ENCODE measurements at regions not wholly inside any gene's neighbourhood (a gene's known extent, or its start where the extent isn't known, plus 50 kb on each side); places are given as distances from the start of the nearest gene placed in this dataset.

DNA sequence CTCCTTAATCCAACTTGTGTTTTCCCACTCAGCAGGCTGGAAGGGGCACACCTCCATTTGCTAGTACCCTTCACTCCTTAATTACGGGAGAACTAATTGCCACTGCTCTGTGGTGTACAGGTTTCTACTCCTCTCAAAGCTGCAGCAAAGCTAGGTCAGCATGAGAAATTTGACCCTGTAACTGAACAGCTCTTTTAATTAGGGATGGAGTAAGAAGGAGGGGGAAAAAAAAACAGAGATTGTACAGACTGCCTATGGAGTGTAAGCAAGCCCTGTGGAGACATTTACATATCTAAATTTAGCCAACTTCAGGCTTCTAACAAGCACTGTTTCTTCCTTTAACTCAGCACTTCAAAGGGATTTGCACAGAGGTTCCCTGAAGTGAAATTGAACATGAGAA, 629.7 kb upstream of the SETBP1 start:
- no peaks in the 10 kb centered on the region for H3K36me3 ChIP-seq (ENCODE audit: control insufficient read depth in 1 of 2, insufficient read depth in 2 of 2, low read length in 1 of 2)
- H3K27me3 ChIP-seq (ENCODE audit: control insufficient read depth in 1 of 2, insufficient read depth in 2 of 2, low read length in 1 of 2), result no peaks in the 10 kb centered on the region
- 3 to 17% methylated on average over 1 of the region's 1 CpG for WGBS, 2 donors
- H3K9me3 ChIP-seq (ENCODE audit: control insufficient read depth, low read length), result no peaks in the 10 kb centered on the region
- H3K4me3 ChIP-seq (ENCODE audit: low read length in 2 of 2), result no peak overlapping the region
- DNase-seq (no peak), ATAC-seq (ENCODE audit: low FRiP score) (no peak)
- intact Hi-C loops (cut with DNase I), result no loop called here
- no peak overlapping the region for H3K27ac ChIP-seq (ENCODE audit: low read depth in 1 of 2, low read length in 2 of 2)
- no peaks in the 10 kb centered on the region for H3K4me1 ChIP-seq (ENCODE audit: control insufficient read depth in 1 of 2, insufficient read depth in 2 of 2, low read length in 2 of 2)

DNA sequence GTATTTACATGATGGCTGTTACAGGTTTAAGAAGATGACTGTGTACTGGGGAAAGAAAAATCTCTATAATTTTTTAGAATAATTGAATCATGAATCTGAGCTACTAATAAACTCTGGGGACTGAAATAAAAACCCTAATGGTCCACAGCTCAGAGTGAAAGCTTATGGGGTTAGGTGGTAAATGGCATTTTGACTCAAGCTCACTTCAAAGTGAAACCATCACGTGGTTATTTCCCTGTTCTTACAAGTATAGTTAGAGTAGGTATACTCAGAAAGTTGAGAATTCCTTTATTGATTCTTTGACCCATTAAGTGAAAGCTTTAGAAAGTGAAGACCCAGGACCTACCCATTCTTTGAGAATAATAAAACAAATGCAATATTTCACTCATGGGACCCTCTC, 626.2 kb upstream of the SETBP1 start:
- WGBS, 2 donors, result 45 to 58% methylated on average over 1 of the region's 1 CpG
- ATAC-seq (ENCODE audit: low FRiP score) (no peak), DNase-seq (no peak)
- Histone ChIP-seq H3K36me3 (ENCODE audit: control insufficient read depth in 1 of 2, insufficient read depth in 2 of 2, low read length in 1 of 2) (no peaks in the 10 kb centered on the region), H3K9me3 (ENCODE audit: control insufficient read depth, low read length) (no peaks in the 10 kb centered on the region), H3K27ac (ENCODE audit: low read depth in 1 of 2, low read length in 2 of 2) (no peak overlapping the region), H3K4me1 (ENCODE audit: control insufficient read depth in 1 of 2, insufficient read depth in 2 of 2, low read length in 2 of 2) (no peaks in the 10 kb centered on the region), H3K4me3 (ENCODE audit: low read length in 2 of 2) (no peak overlapping the region), H3K27me3 (ENCODE audit: control insufficient read depth in 1 of 2, insufficient read depth in 2 of 2, low read length in 1 of 2) (no peaks in the 10 kb centered on the region)
- intact Hi-C loops (cut with DNase I), result no loop called here

DNA sequence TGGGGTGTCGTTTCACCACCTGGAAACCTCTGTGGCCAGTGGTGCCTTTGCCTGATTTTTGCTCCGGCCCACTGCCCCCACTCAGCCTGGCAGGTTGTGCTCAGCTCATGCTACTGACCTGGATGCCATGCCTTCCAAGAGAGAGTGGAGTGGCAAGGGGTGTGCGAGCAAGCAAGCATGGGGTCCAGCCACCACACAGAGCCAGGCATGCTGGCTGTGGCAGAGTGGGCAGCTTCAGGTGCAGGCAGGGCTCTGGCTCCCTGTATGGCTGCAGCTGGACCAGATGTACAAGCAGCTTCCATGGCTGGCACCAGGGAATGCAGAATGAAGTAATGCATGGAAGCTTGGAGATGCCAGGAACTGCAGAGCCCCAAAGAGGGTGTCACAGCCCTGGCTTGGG, 620.5 kb upstream of the SETBP1 start:
- no peaks in the 10 kb centered on the region for H3K27me3 ChIP-seq (ENCODE audit: control insufficient read depth in 1 of 2, insufficient read depth in 2 of 2, low read length in 1 of 2)
- no peak for DNase-seq
- no peaks in the 10 kb centered on the region for H3K36me3 ChIP-seq (ENCODE audit: control insufficient read depth in 1 of 2, insufficient read depth in 2 of 2, low read length in 1 of 2)
- H3K9me3 ChIP-seq (ENCODE audit: control insufficient read depth, low read length), result no peaks in the 10 kb centered on the region
- 89 to 93% methylated on average over 3 of the region's 3 CpGs for WGBS, 2 donors
- no peaks in the 10 kb centered on the region for H3K4me1 ChIP-seq (ENCODE audit: control insufficient read depth in 1 of 2, insufficient read depth in 2 of 2, low read length in 2 of 2)
- no peak for ATAC-seq (ENCODE audit: low FRiP score)
- H3K4me3 ChIP-seq (ENCODE audit: low read length in 2 of 2), result no peak overlapping the region
- intact Hi-C loops (cut with DNase I), result no loop called here
- H3K27ac ChIP-seq (ENCODE audit: low read depth in 1 of 2, low read length in 2 of 2), result no peak overlapping the region

DNA sequence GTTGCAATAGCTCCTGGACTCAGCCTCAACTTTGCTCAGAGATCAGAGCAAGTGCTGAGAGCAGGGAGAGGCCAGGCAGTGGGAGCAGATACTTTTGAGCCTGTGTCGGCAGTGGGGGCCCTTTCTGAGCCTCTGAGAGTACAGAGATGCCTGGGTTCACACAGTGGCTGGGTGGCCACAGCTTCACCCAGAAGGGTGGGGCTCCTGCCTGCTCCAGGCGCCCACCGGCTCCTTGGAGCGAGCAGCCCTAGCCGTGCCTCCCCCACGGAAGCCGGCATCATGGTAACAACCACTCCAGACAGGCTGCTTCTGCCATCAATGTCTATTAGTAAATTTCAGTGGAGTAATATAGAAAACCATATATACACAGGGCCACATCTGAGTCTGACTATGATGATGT, 619.2 kb upstream of the SETBP1 start:
- Histone ChIP-seq H3K4me3 (ENCODE audit: low read length in 2 of 2) (no peak overlapping the region), H3K36me3 (ENCODE audit: control insufficient read depth in 1 of 2, insufficient read depth in 2 of 2, low read length in 1 of 2) (no peaks in the 10 kb centered on the region), H3K27me3 (ENCODE audit: control insufficient read depth in 1 of 2, insufficient read depth in 2 of 2, low read length in 1 of 2) (no peaks in the 10 kb centered on the region), H3K9me3 (ENCODE audit: control insufficient read depth, low read length) (no peaks in the 10 kb centered on the region), H3K27ac (ENCODE audit: low read depth in 1 of 2, low read length in 2 of 2) (no peak overlapping the region), H3K4me1 (ENCODE audit: control insufficient read depth in 1 of 2, insufficient read depth in 2 of 2, low read length in 2 of 2) (no peaks in the 10 kb centered on the region)
- no peak for DNase-seq
- WGBS, 2 donors, result 93 to 97% methylated on average over 7 of the region's 7 CpGs
- intact Hi-C loops (cut with DNase I), result no loop called here
- ATAC-seq (ENCODE audit: low FRiP score), result no peak

DNA sequence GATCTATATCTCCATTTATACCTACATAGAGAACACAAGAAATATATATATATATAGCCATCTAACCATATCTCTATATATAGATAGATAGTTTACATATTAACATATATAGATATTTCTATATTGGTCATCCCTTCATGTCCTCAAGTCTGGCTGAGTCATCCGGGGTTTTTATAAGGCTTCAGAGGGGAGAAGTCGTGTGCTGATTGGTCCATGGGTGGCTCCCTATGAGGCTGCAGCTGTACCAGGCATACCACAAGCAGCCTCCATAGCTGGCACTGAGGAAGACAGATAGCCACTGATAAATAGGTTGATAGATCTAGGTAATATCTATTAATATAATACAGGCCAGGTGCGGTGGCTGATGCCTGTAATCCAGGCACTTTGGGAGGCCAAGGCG, 618.3 kb upstream of the SETBP1 start:
- intact Hi-C loops (cut with DNase I), result no loop called here
- 91 to 92% methylated on average over 4 of the region's 4 CpGs for WGBS, 2 donors

DNA sequence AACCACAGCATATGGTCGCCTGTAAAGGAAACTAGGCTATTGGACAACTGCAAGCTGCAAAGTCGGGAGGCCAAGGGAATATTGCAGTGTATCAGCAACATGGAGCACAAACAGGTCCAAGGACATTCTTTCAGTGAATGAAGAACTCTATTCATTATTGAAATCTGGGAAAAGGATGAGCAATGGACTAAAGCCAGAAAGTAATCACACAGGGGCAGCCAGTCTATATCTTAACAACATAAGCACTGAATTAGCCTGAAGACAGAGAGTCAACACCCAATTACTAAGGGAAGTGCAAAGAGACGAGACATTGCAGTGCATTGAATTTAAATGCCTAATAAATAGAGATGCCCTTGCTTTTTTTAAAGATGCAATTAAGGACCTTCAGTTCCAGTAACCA, 615.5 kb upstream of the SETBP1 start:
- no peak for ATAC-seq (ENCODE audit: low FRiP score)
- H3K4me3 ChIP-seq (ENCODE audit: low read length in 2 of 2), result no peak overlapping the region
- no peak for DNase-seq
- H3K27ac ChIP-seq (ENCODE audit: low read depth in 1 of 2, low read length in 2 of 2), result no peak overlapping the region
- H3K9me3 ChIP-seq (ENCODE audit: control insufficient read depth, low read length), result no peaks in the 10 kb centered on the region
- 80 to 84% methylated on average over 3 of the region's 3 CpGs for WGBS, 2 donors
- no peaks in the 10 kb centered on the region for H3K4me1 ChIP-seq (ENCODE audit: control insufficient read depth in 1 of 2, insufficient read depth in 2 of 2, low read length in 2 of 2)
- H3K27me3 ChIP-seq (ENCODE audit: control insufficient read depth in 1 of 2, insufficient read depth in 2 of 2, low read length in 1 of 2), result no peaks in the 10 kb centered on the region
- no peaks in the 10 kb centered on the region for H3K36me3 ChIP-seq (ENCODE audit: control insufficient read depth in 1 of 2, insufficient read depth in 2 of 2, low read length in 1 of 2)
- intact Hi-C loops (cut with DNase I), result no loop called here

More for the DNA sequence above, 618.3 kb upstream of the SETBP1 start:
- H3K9me3 ChIP-seq (ENCODE audit: control insufficient read depth, low read length), result no peaks in the 10 kb centered on the region
- no peak for ATAC-seq (ENCODE audit: low FRiP score)
- no peak for DNase-seq
- no peak overlapping the region for H3K4me3 ChIP-seq (ENCODE audit: low read length in 2 of 2)
- no peaks in the 10 kb centered on the region for H3K4me1 ChIP-seq (ENCODE audit: control insufficient read depth in 1 of 2, insufficient read depth in 2 of 2, low read length in 2 of 2)
- no peaks in the 10 kb centered on the region for H3K36me3 ChIP-seq (ENCODE audit: control insufficient read depth in 1 of 2, insufficient read depth in 2 of 2, low read length in 1 of 2)
- H3K27me3 ChIP-seq (ENCODE audit: control insufficient read depth in 1 of 2, insufficient read depth in 2 of 2, low read length in 1 of 2), result no peaks in the 10 kb centered on the region
- H3K27ac ChIP-seq (ENCODE audit: low read depth in 1 of 2, low read length in 2 of 2), result no peak overlapping the region

DNA sequence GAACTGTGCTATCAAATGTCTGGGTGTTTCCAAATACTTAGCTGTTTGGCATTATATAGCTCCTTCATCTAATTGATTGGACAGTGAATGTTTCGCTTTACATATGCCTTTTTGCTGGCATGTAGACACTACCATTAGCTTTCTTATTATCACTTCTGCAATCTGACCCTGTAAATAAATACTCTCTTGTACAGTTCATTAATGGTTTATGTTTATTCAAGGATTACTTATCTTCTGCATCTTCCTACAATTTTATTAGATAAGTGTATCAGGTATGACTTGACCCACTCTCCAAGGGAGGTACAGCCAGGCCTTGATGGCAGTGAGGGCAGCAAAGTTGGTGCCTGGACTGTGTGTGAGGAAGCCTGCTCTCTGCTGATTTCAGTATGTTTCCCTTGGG, 614.1 kb upstream of the SETBP1 start:
- Histone ChIP-seq H3K4me3 (ENCODE audit: low read length in 2 of 2) (no peak overlapping the region), H3K9me3 (ENCODE audit: control insufficient read depth, low read length) (no peaks in the 10 kb centered on the region), H3K27me3 (ENCODE audit: control insufficient read depth in 1 of 2, insufficient read depth in 2 of 2, low read length in 1 of 2) (no peaks in the 10 kb centered on the region), H3K36me3 (ENCODE audit: control insufficient read depth in 1 of 2, insufficient read depth in 2 of 2, low read length in 1 of 2) (no peaks in the 10 kb centered on the region), H3K4me1 (ENCODE audit: control insufficient read depth in 1 of 2, insufficient read depth in 2 of 2, low read length in 2 of 2) (no peaks in the 10 kb centered on the region), H3K27ac (ENCODE audit: low read depth in 1 of 2, low read length in 2 of 2) (no peak overlapping the region)
- DNase-seq, result no peak
- ATAC-seq (ENCODE audit: low FRiP score), result no peak
- 90 to 96% methylated on average over 1 of the region's 1 CpG for WGBS, 2 donors
- intact Hi-C loops (cut with DNase I), result no loop called here

DNA sequence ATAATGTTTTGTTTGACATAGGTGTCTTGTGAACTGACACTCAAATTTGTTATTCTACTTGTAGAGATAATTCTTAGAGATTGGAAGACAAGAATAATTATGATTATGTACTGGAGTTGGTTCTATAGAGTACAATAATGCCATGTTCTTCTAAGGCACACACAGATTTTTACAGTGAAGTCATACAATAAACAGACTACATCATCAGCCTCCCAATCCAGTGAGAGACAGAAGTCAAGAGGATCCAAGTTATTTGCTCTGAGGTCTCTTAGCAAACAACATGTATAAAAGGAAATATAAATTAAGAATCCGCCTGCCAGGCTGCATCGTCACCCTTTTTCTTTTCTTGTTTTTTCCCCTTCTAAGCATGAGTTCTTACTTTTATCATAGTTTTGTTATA, 613.5 kb upstream of the SETBP1 start:
- H3K9me3 ChIP-seq (ENCODE audit: control insufficient read depth, low read length), result no peaks in the 10 kb centered on the region
- 79 to 90% methylated on average over 2 of the region's 2 CpGs for WGBS, 2 donors
- no peaks in the 10 kb centered on the region for H3K27me3 ChIP-seq (ENCODE audit: control insufficient read depth in 1 of 2, insufficient read depth in 2 of 2, low read length in 1 of 2)
- H3K4me1 ChIP-seq (ENCODE audit: control insufficient read depth in 1 of 2, insufficient read depth in 2 of 2, low read length in 2 of 2), result no peaks in the 10 kb centered on the region
- ATAC-seq (ENCODE audit: low FRiP score) (no peak), DNase-seq (no peak)
- no peak overlapping the region for H3K27ac ChIP-seq (ENCODE audit: low read depth in 1 of 2, low read length in 2 of 2)
- H3K4me3 ChIP-seq (ENCODE audit: low read length in 2 of 2), result no peak overlapping the region
- H3K36me3 ChIP-seq (ENCODE audit: control insufficient read depth in 1 of 2, insufficient read depth in 2 of 2, low read length in 1 of 2), result no peaks in the 10 kb centered on the region
- intact Hi-C loops (cut with DNase I), result no loop called here

DNA sequence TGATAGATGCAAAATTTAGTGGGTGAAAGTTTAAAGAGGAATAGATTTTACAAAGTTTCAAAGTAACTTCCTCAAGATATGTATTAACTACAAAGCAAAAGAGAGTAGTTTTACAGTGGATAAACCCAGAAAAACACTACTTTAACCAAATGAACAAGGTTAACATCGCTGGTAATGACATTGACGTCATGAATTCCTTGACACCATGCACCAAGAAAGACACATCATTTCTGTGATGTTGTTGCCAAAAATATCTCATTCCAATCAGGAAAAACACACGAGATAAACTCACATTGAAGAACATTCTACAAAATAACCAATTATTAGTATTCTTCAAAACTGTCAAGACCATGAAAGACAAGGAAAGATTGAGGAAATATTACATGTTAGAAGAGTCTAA, 605.6 kb upstream of the SETBP1 start:
- no peak overlapping the region for H3K27ac ChIP-seq (ENCODE audit: low read depth in 1 of 2, low read length in 2 of 2)
- ATAC-seq (ENCODE audit: low FRiP score) (no peak), DNase-seq (no peak)
- no peaks in the 10 kb centered on the region for H3K36me3 ChIP-seq (ENCODE audit: control insufficient read depth in 1 of 2, insufficient read depth in 2 of 2, low read length in 1 of 2)
- H3K27me3 ChIP-seq (ENCODE audit: control insufficient read depth in 1 of 2, insufficient read depth in 2 of 2, low read length in 1 of 2), result no peaks in the 10 kb centered on the region
- H3K9me3 ChIP-seq (ENCODE audit: control insufficient read depth, low read length), result no peaks in the 10 kb centered on the region
- WGBS, 2 donors, result 59 to 60% methylated on average over 3 of the region's 3 CpGs
- intact Hi-C loops (cut with DNase I), result no loop called here
- no peaks in the 10 kb centered on the region for H3K4me1 ChIP-seq (ENCODE audit: control insufficient read depth in 1 of 2, insufficient read depth in 2 of 2, low read length in 2 of 2)
- H3K4me3 ChIP-seq (ENCODE audit: low read length in 2 of 2), result no peak overlapping the region

All from aorta (tissue), 5 donors.